GM12891 (cell line): ENCODE measurements at regions not wholly inside any gene's neighbourhood (a gene's known extent, or its start where the extent isn't known, plus 50 kb on each side); places are given as distances from the start of the nearest gene placed in this dataset.
"Not testable (repeated sequence)": the region's sequence is repeated elsewhere in the genome, so short reads cannot be mapped to it uniquely, and the experiment has no call there.

Source experiments
- DNase-seq: peaks from one replicate; pipeline ENCODE4 v3.0.0; 2011; ENCODE audit warnings: low spot score; ENCODE audit not compliant: insufficient read length
- FAIRE-seq: peaks from 2 replicates; lab custom pipeline; 2011; peaks lifted over from hg19 to GRCh38; lab: Jason Lieb, UNC
- PAX5 ChIP-seq: IDR thresholded peaks from 2 replicates; pipeline ENCODE4 v1.6.1; 2011; ENCODE audit warnings: low read length, moderate library complexity, mild to moderate bottlenecking; ENCODE audit not compliant: insufficient read depth, severe bottlenecking
- POLR2A ChIP-seq: IDR thresholded peaks from 2 replicates; pipeline ENCODE4 v1.6.1; 2011; ENCODE audit warnings: low read depth, low read length, control low read depth
- POLR2AphosphoS5 ChIP-seq: IDR thresholded peaks from 2 replicates; pipeline ENCODE4 v1.6.1; 2011; ENCODE audit warnings: low read depth, low read length, control low read depth
- POU2F2 ChIP-seq: IDR thresholded peaks from 2 replicates; pipeline ENCODE4 v1.6.1; 2011; ENCODE audit warnings: low read depth, mild to moderate bottlenecking, control low read depth, low read length, moderate library complexity
- SPI1 ChIP-seq: IDR thresholded peaks from 2 replicates; pipeline ENCODE4 v1.6.1; 2011; ENCODE audit warnings: low read depth, low read length, control low read depth
- TAF1 ChIP-seq: IDR thresholded peaks from 2 replicates; pipeline ENCODE4 v1.6.1; 2011; ENCODE audit warnings: low read depth, low read length, control low read depth

DNA sequence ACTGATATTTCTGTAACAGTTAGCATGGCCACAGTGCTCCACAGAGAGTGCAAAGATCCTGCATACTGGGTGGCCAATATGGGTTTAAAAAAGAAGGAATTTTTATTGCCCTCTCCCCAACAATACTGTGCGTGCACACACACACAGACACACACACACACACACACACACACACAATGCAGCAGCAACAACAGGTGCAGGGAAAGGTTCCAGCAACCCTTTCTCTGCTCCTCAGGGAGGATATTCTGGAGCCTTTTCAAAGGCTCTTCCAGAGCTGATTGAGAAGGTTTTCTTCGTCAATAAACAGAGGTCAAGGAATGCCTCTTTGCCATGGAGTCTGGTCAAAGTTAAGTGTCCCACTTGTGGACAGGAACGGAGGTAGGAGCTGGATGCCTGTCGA lies 84.8 kb upstream of the ZFP42 start:
- no peak for DNase-seq
- no peak for FAIRE-seq
- TF ChIP-seq POU2F2 (no peak), SPI1 (no peak), PAX5 (no peak), POLR2AphosphoS5 (no peak), TAF1 (no peak), POLR2A (no peak)

DNA sequence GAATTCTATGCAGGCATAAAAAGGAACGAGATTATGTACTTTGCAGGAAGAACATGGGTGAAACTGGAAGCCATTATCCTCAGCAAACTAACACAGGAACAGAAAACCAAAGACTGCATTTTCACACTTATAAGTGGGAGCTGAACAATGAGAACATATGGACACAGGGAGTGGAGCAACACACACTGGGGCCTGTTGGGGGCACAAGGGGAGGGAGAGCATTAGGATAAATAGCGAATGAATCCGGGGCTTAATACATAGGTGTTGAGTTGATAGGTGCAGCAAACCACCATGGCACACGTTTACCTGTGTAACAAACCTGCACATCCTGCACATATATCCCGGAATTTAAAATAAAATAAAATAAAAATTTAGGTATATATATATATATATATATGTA lies 80.2 kb upstream of the ZFP42 start:
- FAIRE-seq, DNase-seq: not testable (repeated sequence)

DNA sequence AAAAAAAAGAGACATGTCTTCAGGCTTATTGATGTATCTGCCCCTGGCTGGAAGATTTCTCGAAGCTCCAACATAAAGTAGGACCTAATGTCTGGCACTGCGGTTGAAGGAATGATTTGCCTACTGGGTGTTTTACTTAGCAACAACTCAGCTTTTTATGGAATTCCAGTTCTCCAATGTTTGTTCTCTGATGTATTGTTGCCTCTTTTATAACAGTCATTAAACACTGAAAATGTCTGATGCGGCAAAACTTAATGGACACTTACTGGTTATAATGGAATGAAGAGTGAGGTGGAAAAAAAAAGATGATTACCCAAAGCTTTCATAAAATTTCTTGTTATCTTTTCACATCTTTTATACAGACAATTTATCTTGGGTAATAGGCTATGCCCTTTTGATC lies 75.6 kb upstream of the ZFP42 start:
- TF ChIP-seq TAF1 (no peak), PAX5 (no peak), POLR2AphosphoS5 (no peak), SPI1 (no peak), POU2F2 (no peak), POLR2A (no peak)
- FAIRE-seq (no peak), DNase-seq (no peak)

DNA sequence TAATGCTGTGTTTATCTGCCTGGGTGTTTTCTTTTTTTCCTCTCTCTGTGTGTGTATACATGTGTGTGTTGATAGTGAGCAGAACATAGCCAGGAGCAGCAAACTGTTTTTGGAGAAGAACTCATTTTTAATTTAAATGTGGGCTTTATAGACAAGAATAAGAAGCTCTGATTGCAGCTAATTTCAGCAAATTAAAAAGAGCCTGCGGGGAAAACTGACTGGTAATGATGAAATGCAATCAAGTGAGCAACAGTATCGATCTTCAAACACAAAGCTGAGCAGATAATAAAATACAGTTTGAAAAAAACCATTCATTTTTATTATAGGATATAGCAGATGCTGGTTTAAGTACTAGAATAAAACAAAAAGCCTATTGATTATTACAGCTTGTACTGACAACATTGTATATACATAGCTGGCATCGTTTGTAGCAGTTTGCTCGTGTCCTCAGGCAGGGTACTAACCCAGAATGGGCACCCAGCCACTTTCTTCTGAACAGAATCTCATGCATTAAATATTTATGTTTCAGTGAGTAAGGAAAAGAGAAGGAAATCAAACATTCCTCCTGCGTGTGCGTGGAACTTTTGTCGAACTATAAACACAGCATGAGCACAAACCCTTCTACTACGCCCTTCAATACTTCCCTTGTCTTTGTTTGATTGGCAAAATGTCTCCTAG lies 73.5 kb upstream of the ZFP42 start:
- FAIRE-seq, result no peak
- no peak for TF ChIP-seq POU2F2
- no peak for TF ChIP-seq POLR2AphosphoS5
- no peak for TF ChIP-seq SPI1
- no peak for TF ChIP-seq POLR2A
- no peak for TF ChIP-seq TAF1
- TF ChIP-seq PAX5, result no peak
- no peak for DNase-seq

DNA sequence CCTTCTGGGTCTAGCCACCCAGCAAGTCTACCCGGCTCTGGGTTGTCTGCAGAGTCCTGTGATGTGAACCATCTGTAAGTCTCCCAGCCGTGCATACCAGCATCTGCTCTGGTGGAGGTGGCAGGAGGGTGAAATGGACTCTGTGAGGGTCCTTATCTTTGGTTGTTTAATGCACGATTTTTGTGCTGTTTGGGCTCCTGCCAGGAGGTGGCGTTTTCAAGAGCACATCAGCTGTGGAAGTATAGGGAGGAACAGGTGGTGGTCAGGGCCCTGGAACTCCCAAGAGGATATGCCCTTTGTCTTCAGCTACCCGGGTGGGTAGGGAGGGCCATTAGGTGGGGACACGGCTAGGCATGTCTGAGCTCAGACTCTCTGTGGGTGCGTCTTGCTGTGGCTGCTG lies 66.5 kb upstream of the ZFP42 start:
- DNase-seq (no peak), FAIRE-seq (no peak)
- TF ChIP-seq POU2F2, result no peak
- TF ChIP-seq PAX5, result no peak
- no peak for TF ChIP-seq TAF1
- TF ChIP-seq SPI1, result no peak
- TF ChIP-seq POLR2A, result no peak
- no peak for TF ChIP-seq POLR2AphosphoS5

DNA sequence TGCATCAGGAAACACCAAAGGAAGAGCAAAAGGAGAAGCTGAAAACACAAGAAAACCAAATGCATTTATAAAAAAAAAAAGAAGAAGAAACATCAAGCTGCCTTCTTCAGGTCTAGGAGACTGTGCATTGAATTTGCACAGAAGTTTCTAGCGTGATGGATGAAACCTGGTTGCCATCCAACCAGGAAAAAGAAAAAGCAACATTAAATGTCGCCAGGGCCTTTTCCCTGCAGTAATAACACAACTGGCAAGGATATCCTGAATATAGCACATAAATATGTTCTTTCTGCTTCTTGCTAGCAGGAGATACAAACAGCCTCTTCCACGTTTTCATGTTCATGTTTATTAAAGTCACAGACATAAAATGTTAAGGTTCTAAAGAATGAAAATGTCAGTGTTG lies 60.8 kb upstream of the ZFP42 start:
- no peak for FAIRE-seq

DNA sequence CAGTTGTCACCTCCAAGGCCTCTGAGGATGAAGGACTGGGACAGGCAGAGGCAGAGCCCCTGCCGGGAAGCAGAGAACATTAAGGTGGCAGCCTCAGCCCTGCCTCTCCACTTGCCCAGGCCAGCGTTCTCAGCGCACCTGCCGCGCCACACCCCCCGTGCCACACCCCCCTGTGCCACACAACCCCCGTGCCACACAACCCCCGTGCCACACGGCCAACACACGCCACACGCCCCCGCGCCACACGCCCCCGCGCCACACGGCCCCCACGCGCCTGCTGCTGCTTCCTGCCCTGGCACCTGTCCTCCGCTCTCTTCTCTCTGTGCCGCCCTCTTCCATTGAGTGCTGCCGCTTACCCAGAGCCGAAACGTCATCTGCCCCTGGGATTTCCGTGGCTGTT lies 58.0 kb upstream of the ZFP42 start:
- no peak for FAIRE-seq

More for the DNA sequence above, 60.8 kb upstream of the ZFP42 start:
- DNase-seq, result no peak
- TF ChIP-seq POU2F2 (no peak), SPI1 (no peak)

DNA sequence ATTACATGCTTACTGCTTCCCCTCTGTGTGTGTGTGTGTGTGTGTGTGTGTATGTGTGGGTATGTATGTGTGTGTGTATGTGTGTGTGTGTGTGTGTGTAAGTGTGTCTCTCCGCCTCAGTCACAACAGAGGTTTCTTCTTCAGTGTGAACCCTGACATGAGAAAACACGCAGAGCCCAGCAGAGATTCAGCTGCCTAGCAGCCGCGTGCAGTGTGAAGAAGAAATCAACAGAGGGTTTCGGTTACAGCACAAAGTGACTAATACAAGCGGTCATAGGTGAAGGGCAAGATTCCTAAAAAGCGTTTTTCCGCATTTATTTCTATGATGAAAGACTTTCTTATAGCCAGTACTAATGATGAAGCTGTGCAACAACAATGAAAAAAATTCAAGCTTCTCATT lies 55.3 kb upstream of the ZFP42 start:
- no peak for FAIRE-seq
- TF ChIP-seq SPI1 (no peak), POLR2A (no peak), POU2F2 (no peak), POLR2AphosphoS5 (no peak), TAF1 (no peak), PAX5 (no peak)
- DNase-seq, result no peak

More for the DNA sequence above, 58.0 kb upstream of the ZFP42 start:
- no peak for TF ChIP-seq SPI1
- TF ChIP-seq POU2F2, result no peak
- no peak for TF ChIP-seq TAF1
- TF ChIP-seq POLR2AphosphoS5, result no peak
- TF ChIP-seq POLR2A, result no peak
- TF ChIP-seq PAX5, result no peak
- DNase-seq, result no peak

DNA sequence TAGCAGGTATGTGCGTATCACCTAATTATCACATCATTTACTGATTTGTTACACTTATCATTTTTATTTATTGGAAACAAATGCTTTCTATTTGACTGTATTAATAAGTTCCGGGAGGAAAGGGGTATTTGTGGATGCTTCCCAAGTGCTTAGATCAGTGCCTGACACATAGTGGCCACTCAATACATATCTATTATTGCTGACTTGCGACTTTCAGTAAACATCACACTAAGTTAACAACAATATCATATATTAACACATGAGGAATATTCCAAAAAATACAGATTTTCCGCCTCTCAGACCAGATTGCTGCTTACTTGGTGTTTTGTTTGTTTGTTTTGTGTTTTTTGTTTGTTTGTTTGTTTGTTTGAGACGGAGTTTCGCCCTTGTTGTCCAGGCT lies 52.6 kb upstream of the ZFP42 start:
- DNase-seq, result no peak
- TF ChIP-seq POU2F2 (no peak), POLR2A (no peak), POLR2AphosphoS5 (no peak), TAF1 (no peak), PAX5 (no peak), SPI1 (no peak)
- no peak for FAIRE-seq

DNA sequence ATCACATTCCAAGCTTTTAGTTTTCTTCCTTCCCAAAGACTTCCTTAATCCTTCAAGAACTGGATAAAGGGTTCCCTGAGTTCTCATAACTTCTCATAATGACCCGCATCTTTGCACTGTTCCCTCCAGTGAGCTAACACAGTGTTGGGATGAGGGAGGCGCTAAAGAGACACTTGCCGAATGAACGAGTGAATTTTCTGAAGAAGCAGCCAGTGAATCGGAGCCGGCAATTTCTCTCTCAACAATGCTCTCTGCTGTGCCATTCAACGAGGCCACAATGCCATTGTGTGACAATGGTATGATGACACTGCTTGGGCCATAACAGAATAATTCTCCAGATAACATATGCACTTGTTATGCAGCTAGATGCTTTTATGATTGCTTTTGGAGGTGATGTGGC lies 51.4 kb upstream of the ZFP42 start:
- FAIRE-seq, result no peak
- DNase-seq, result no peak
- no peak for TF ChIP-seq TAF1
- TF ChIP-seq POLR2A, result no peak
- TF ChIP-seq PAX5, result no peak
- TF ChIP-seq SPI1, result no peak
- TF ChIP-seq POU2F2, result no peak
- TF ChIP-seq POLR2AphosphoS5, result no peak
